D721Med (cell line): ENCODE measurements at regions not wholly inside any gene's neighbourhood (a gene's known extent, or its start where the extent isn't known, plus 50 kb on each side); places are given as distances from the start of the nearest gene placed in this dataset.

Experiments
- DNase-seq: peaks from one replicate; pipeline ENCODE4 v3.0.0; 2011; ENCODE audit warnings: low spot score; ENCODE audit not compliant: insufficient read length
- FAIRE-seq: peaks from 2 replicates; lab custom pipeline; 2011; peaks lifted over from hg19 to GRCh38; lab: Jason Lieb, UNC
- TF ChIP-seq, protein P1 (sequence below): IDR thresholded peaks from 2 replicates; pipeline ENCODE4 v1.5.1; 2012; ENCODE audit warnings: mild to moderate bottlenecking, control low read depth; ENCODE audit not compliant: insufficient read depth; ENCODE audit errors: missing control alignments

DNA sequence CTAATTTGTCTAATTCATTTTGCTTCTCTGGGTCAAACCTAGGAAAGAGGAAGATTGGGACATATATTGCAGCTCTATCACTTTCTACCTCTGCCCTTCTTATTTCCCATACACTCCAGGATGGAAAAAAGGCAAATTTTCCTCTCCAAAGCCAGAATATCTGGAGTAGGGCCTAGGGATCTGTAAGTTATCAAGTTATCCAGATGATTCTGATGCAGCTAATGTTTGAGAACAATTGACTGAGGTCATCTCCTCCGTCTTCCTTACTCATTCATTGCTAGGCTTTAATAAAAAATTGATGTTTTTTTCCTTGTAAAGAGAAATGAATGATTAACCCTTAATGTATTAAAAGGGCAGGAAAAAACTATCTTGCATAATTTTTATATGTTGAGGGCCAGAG, 211.9 kb upstream of the GLI3 start:
- TF ChIP-seq, protein P1, sequence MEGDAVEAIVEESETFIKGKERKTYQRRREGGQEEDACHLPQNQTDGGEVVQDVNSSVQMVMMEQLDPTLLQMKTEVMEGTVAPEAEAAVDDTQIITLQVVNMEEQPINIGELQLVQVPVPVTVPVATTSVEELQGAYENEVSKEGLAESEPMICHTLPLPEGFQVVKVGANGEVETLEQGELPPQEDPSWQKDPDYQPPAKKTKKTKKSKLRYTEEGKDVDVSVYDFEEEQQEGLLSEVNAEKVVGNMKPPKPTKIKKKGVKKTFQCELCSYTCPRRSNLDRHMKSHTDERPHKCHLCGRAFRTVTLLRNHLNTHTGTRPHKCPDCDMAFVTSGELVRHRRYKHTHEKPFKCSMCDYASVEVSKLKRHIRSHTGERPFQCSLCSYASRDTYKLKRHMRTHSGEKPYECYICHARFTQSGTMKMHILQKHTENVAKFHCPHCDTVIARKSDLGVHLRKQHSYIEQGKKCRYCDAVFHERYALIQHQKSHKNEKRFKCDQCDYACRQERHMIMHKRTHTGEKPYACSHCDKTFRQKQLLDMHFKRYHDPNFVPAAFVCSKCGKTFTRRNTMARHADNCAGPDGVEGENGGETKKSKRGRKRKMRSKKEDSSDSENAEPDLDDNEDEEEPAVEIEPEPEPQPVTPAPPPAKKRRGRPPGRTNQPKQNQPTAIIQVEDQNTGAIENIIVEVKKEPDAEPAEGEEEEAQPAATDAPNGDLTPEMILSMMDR: no peak
- DNase-seq (no peak), FAIRE-seq (no peak)

- DNase-seq (no peak), FAIRE-seq (no peak)
These were observed 208.7 kb upstream of the GLI3 start for GRCh38 chr7:42445691-42446090.

DNA sequence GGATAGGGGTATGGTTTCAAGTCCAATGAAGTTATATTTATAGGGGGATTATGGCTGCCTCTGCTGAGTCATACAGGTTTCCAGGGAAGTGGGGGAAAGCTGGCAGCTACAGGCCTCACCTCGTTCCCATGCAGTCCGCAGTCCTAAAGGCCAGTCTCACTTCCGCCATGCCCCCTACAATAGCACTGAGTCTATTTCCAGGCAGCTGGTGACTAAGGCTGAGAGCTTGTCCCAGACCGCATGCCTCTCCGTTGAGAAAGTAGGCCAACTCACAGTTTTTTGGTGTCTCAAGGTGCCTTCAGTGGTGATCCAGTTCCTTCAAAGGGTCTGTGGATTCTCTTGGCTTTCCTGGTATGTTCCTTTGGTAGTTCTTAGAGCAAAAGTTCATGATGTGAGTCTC, 203.9 kb upstream of the GLI3 start:
- FAIRE-seq (no peak), DNase-seq (no peak)
- TF ChIP-seq, protein P1: no peak

More at GRCh38 chr7:42445691-42446090, 208.7 kb upstream of the GLI3 start:
- TF ChIP-seq, protein P1: no peak

DNA sequence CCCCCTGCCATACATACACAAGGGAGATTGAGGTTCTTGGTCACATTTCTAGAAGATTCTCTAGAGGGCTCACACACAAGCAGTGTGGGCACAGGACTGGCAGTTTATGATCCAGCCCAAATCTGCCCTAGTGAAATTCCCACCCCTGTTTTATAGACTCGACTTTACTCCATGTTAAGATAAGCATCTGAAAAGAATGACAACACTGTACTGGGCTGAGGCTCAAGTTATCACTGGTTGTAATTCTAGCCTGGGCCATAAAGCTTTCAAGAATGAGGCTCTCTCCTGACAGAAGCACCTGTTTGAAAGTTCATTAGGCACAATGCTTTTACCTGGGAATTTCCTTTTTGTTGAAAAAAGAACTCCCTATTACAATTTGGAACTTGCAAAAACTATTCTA, 195.6 kb upstream of the GLI3 start:
- FAIRE-seq: no peak
- no peak for DNase-seq
- TF ChIP-seq, protein P1: no peak

GRCh38 chr7:42431873-42432272, 194.9 kb upstream of the GLI3 start:
- DNase-seq: no peak
- FAIRE-seq: no peak
- TF ChIP-seq, protein P1: no peak

DNA sequence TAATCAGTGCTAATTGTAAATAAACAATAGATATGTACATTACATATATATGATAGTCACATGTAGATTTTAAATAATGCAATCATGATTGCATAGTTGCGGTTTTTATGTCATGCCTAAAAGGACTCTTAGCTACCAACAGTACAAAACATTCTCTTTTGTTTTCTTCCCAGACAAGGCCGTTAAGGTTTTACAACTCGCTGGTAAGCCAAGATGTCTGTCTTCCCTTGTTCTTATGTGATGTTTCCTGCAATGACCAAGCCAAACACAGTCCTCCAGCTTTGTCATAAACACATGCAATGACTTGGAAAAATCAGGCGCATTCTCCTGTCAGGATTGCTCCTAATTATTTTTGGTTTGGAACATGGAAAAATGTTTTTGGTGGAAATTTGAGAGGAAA, 192.3 kb upstream of the GLI3 start:
- no peak for DNase-seq
- TF ChIP-seq, protein P1: no peak
- no peak for FAIRE-seq

- TF ChIP-seq, protein P1: no peak
- no peak for FAIRE-seq
These were observed 189.2 kb upstream of the GLI3 start for GRCh38 chr7:42426163-42426562.

More at GRCh38 chr7:42426163-42426562, 189.2 kb upstream of the GLI3 start:
- DNase-seq: no peak
